ENCODE measurements at regions not wholly inside any gene's neighbourhood (a gene's known extent, or its start where the extent isn't known, plus 50 kb on each side); places are given as distances from the start of the nearest gene placed in this dataset.

GRCh38 chr9:12448246-12448645 is 244.9 kb upstream of the TYRP1 start:
- WGBS, 2 experiments (ENCODE audit: extremely low coverage in 2 of 2, insufficient read length in 1 of 2), result no CpG with 5 or more reads among the region's 1 CpG
- CTCF ChIA-PET, result no interaction called here
- DNase-seq, result no peak

More at GRCh38 chr9:12448246-12448645, 244.9 kb upstream of the TYRP1 start:
- Histone ChIP-seq H3K18ac (ENCODE audit: low read depth, low read length) (no peak overlapping the region), H2BK120ac (ENCODE audit: low read depth, low read length) (no peak overlapping the region), H2BK15ac (ENCODE audit: low read depth, low read length) (no peak overlapping the region), H3K4me2 (ENCODE audit: low read depth, low read length) (no peak overlapping the region), H2AK9ac (replicated peaks; ENCODE audit: low read depth, low read length, poor library complexity) (no peak overlapping the region), H2BK5ac (ENCODE audit: low read depth, low read length, poor library complexity, severe bottlenecking) (no peak overlapping the region), H4K91ac (ENCODE audit: insufficient read depth, low read depth, low read length) (no peak overlapping the region), H3K23ac (ENCODE audit: low read depth, low read length) (no peak overlapping the region), H4K8ac (ENCODE audit: low read depth in 2 of 2, low read length in 2 of 2) (no peak overlapping the region), H3K79me1 (ENCODE audit: low read depth in 1 of 2, low read length in 2 of 2) (no peaks in the 10 kb centered on the region), H2AFZ (replicated peaks; ENCODE audit: low read length, poor library complexity) (no peak overlapping the region), H3K36me3 (ENCODE audit: control insufficient read depth, insufficient read depth, low read length) (no peaks in the 10 kb centered on the region), H3K9me1 (ENCODE audit: insufficient read depth, low read length) (no peaks in the 10 kb centered on the region), H2AK5ac (ENCODE audit: low read depth, low read length) (no peak overlapping the region), H4K5ac (ENCODE audit: low read depth, low read length) (no peak overlapping the region), H3K4me3 (ENCODE audit: insufficient read depth, low read depth, low read length) (no peak overlapping the region), H3K27me3 (ENCODE audit: control insufficient read depth, insufficient read depth, low read length) (no peaks in the 10 kb centered on the region), H2BK20ac (ENCODE audit: low read depth, low read length) (no peak overlapping the region), H3K27ac (ENCODE audit: insufficient read depth, low read length) (no peak overlapping the region), H3K9ac (ENCODE audit: low read depth, low read length) (no peak overlapping the region), H3K14ac (replicated peaks; ENCODE audit: low read depth, low read length) (no peak overlapping the region), H3K4ac (ENCODE audit: low read depth, low read length) (no peak overlapping the region), H3K56ac (ENCODE audit: extremely low read depth, insufficient read depth, low read length) (no peak overlapping the region), H3K9me3 (ENCODE audit: control insufficient read depth, insufficient read depth, low read length) (no peaks in the 10 kb centered on the region), H4K20me1 (ENCODE audit: insufficient read depth, low read length) (no peaks in the 10 kb centered on the region), H3K4me1 (ENCODE audit: control insufficient read depth, insufficient read depth, low read length) (no peaks in the 10 kb centered on the region)
- dilution Hi-C loops (cut with HindIII; ENCODE audit: low sequenced_read_pairs, unreplicated experiment) (no loop called here), intact Hi-C loops (cut with micrococcal nuclease) (no loop called here), in situ Hi-C loops (cut with MboI; ENCODE audit: low sequenced_read_pairs) (no loop called here)
- TF ChIP-seq BHLHE40 (IDR thresholded peaks at IDR 0.05; ENCODE audit: low read depth, low read length) (no peak), CTCF (conservative IDR thresholded peaks at IDR 0.05; ENCODE audit: low read depth, low read length) (no peak), MXI1 (IDR thresholded peaks at IDR 0.05; ENCODE audit: borderline replicate concordance, low read depth, low read length) (no peak), POLR2A (IDR thresholded peaks at IDR 0.05; ENCODE audit: low read depth, low read length) (no peak), CHD1 (IDR thresholded peaks at IDR 0.05; ENCODE audit: low read depth, low read length) (no peak), FOS (IDR thresholded peaks at IDR 0.05; ENCODE audit: low read depth, low read length) (no peak), NFE2L2 (IDR thresholded peaks at IDR 0.05; ENCODE audit: low read depth, low read length) (no peak), MAFK (IDR thresholded peaks at IDR 0.05; ENCODE audit: low read depth, low read length) (no peak), RAD21 (IDR thresholded peaks at IDR 0.05; ENCODE audit: low read length) (no peak), RFX5 (IDR thresholded peaks at IDR 0.05; ENCODE audit: low read depth, low read length) (no peak), CEBPB (IDR thresholded peaks at IDR 0.05; ENCODE audit: low read depth, low read length) (no peak), RCOR1 (IDR thresholded peaks at IDR 0.05; ENCODE audit: insufficient replicate concordance, low read length) (no peak), SMC3 (IDR thresholded peaks at IDR 0.05; ENCODE audit: low read depth, low read length) (no peak), USF2 (IDR thresholded peaks at IDR 0.05; ENCODE audit: low read depth, low read length) (no peak), ELK1 (IDR thresholded peaks at IDR 0.05; ENCODE audit: borderline replicate concordance, low read depth, low read length) (no peak)
- BruUV-seq (replicated peaks), result no TSS peak
- POLR2A ChIA-PET (ENCODE audit: unreplicated experiment), result no interaction called here
- ATAC-seq (ENCODE audit: low read depth), result no peak

Data from IMR-90 (cell line).